HG02884 (cell line): ENCODE measurements at regions not wholly inside any gene's neighbourhood (a gene's known extent, or its start where the extent isn't known, plus 50 kb on each side); places are given as distances from the start of the nearest gene placed in this dataset.
"Not testable (repeated sequence)": the region's sequence is repeated elsewhere in the genome, so short reads cannot be mapped to it uniquely, and the experiment has no call there.

ENCODE experiments used
- ATAC-seq: cut with Tn5 transposase; IDR thresholded peaks from one replicate; pipeline ENCODE4 v1.9.1; 2021; ENCODE audit warnings: mild to moderate bottlenecking, moderate library complexity; ENCODE audit not compliant: unreplicated experiment

DNA sequence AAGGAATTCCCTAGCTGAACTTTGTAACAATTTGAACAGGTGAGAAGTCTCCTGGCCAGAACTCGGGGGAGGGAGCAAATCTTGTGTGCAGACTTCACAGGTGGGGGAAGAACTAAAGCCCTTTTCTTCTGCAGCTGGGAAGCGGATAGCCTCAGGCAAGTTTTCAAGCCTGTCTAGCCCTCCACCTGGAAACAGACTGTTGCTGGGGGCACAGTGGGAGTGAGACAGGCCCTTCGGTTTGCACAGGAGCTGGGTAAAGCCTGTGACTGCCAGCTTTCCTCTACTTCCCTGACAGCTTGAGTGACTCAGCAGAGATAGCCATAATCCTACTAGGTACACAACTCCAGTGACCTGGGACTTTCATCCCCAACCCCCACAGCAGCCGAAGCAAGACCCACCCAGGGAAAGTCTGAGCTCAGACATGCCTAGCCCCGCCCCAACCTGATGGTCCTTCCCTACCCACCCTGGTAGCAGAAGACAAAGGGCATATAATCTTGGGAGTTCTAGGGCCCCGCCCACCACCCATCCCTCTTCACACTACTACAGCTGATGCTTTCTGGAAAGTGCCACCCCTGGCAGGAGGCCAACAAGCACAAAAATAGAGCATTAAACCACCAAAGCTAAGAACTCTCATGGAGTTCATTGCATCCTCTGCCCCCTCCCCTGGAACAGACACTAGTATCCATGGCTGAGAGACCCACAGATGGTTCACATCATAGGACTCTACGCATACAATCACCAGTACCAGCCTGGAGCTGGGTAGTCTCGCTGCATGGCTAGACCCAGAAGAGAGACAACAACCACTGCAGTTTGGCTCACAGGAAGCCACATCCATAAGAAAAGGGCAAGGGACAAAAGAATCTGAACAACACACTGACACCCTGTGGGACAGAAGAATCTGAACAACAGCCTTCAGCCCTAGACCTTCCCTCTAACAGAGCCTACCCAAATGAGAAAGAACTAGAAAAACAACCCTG lies 479.0 kb downstream of the RAP2B start:
- no peak for ATAC-seq

DNA sequence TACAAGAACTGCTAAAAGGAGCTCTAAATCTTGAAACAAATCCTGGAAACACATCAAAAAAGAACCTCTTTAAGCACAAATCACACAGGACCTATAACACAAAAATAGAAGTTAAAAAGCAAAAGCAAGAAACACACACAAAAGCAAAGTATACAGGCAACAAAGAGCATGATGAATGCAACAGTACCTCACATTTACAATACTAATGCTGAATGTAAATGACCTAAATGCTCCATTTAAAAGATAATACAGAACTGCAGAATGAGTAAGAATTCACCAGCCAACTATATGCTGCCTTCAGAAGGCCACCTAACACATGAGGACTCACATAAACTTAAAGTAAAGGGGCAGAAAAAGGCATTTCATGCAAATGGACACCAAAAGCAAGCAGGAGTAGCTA lies 478.6 kb upstream of the ARHGEF26 start:
- ATAC-seq = not testable (repeated sequence)

- ATAC-seq = not testable (repeated sequence)
Observed at GRCh38 chr3:153643471-153643870, 477.7 kb upstream of the ARHGEF26 start.

DNA sequence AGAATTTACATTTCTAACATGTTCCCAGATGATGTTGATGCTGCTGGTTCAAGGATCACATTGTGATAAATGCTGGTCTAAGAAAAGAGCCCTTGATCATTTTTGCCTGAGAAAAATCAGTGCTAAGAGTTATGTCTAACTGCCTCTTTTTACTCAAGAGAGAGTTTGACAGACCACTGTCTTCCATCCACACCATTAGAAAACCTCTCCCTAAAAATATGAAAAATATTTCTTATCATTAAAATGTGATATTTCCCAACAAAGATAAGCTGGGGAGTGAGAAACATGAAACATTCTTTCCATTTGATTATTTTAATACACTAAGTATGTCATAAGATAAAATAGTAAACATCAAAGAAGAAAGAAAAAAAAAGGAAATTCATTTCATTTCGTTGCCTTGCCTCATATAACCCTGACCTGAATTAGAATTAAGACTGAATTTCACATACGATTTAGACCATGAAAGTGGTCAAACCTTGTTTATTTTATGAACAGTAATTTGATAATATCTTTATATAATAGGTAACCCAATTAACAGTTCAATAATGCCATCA lies 471.8 kb upstream of the ARHGEF26 start:
- no peak for ATAC-seq

DNA sequence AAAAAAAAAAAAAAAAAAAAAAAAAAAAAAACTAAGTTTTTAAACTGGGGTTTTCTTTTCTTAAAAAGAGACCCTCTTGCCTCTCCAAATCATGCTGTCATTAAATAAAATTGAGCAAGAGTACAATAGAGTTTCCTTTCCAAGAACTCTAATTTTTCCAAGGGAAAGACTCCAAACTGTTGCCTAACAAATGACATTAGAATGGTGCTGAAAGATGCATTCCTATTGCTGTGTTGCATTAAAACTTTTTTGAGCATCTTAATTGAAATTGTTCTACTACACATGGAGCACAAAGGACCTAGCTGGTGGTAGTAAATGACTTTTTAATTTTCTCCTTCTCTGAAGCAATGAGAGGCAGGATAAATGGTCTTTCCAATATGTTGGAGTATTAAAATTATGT lies 469.1 kb upstream of the ARHGEF26 start:
- ATAC-seq = no peak

DNA sequence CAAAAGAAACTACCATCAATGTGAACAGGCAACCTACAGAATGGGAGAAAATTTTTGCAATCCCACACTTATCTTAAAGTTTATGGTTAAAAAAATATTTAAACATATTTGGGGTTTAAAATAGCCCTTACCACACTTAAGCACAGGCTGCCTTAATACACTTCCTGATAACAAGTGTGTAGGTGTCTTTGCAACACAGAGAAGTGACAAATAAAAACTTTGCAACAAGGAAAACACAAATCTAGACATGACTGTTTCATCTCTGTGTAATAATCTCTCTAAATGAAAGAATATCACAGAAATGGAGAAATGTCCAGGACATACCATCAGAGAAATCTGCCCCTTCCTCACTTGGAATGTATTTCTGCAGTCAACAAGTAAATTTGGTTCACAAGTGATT lies 464.1 kb upstream of the ARHGEF26 start:
- no peak for ATAC-seq

DNA sequence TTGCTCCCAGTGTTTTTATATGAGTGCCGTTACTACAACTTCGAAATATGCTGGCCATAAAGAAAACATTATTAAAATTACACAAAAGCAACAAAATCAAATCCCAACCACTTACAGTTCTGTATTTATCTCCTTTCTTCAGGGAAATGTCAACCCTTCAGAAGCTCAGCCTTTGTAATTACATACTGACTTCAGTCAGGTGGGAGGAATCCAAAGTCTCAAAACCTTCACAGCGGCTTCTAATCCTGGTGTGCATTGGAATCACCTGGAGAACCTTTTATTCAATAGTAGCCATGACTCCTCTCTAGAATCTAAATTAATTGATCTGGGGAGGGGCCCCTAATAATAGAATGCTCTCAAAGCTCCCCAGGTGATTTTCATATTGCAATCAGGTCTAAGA lies 463.7 kb upstream of the ARHGEF26 start:
- ATAC-seq = no peak

- ATAC-seq = no peak
Observed at GRCh38 chr3:153658136-153658535, 463.1 kb upstream of the ARHGEF26 start.

GRCh38 chr3:153666991-153667740 lies 454.0 kb upstream of the ARHGEF26 start:
- no peak for ATAC-seq

- ATAC-seq = no peak
Observed at GRCh38 chr3:153669527-153669926, 451.7 kb upstream of the ARHGEF26 start.

GRCh38 chr3:153670577-153670976 lies 450.6 kb upstream of the ARHGEF26 start:
- no peak for ATAC-seq

- no peak for ATAC-seq
Observed at GRCh38 chr3:153673853-153674252, 447.3 kb upstream of the ARHGEF26 start.

DNA sequence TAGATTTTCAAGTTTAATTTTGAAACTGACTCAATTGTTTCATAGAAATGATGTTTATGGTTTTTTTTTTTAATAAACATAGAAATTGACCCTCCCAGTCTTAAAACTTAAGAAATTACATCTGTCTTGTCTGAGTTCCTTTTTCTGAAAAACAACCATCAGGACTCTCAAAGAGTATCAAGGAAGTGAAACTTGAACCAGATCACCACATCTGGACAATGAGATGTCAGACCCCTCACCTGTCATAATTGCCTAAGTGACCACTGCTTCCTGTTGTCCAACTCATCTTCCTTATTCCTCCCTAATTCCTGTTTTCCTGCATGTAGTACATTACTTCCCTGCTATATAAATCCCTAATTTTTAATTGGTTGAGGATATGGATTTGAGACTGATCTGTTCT lies 441.5 kb upstream of the ARHGEF26 start:
- ATAC-seq = no peak

GRCh38 chr3:153680526-153680925 lies 440.7 kb upstream of the ARHGEF26 start:
- no peak for ATAC-seq

- ATAC-seq = no peak
Observed at GRCh38 chr3:153681057-153681456, 440.1 kb upstream of the ARHGEF26 start.

DNA sequence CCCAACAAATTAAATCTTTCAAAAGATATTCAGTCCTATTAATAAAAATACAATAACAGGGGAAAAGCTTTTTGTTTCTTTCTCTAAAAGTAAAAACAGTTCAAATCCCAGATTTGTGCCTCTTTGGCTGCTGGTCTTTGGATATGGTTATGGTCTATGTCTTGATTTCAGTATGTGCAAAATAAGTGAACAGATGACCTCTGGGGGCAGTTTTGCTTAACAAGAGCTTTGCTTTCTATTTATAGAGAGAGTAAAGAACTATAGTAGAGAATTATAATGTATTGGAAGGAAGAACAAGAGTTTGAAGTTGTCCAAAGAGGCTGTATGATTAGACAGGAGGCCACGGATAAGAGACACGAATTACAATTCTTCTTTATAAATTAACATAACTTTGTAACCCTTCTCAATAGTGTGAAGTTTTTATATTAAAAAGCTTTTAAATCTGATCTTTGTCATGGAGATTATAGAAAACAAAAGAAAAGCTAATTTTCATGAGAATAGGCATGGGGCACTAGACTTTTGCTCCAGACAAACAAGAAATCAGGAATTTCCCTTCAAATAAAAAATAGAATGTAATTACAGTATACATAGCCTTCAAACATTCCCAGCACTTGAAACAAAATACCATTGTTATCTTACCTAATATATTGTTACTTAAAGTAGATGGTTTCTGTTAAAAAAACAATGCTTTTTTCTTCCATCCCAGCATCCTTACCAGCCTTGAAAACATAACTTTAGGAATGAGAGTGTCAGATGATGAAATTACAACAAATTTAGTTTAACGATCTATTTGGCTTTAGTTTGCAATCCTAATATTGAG lies 432.7 kb upstream of the ARHGEF26 start:
- no peak for ATAC-seq

DNA sequence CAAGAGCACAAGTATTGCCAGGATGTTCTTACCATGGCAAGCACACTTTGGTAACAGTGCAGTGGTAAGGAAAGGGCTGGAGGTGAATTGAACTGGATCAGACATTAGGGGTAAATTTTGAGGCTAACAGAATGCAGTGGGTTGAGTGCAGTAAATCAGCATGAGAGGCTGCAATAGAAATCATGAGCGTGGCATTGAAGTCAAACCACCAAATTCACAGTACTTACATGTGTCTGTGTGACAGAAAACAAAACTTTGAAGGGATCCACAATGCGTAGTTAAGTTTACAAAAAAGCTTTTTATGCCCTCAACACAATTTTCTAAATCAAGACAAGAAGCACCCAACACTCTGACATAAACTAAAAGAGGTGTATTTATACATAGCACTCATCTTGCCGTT lies 428.0 kb upstream of the ARHGEF26 start:
- ATAC-seq = no peak

GRCh38 chr3:153702106-153702505 lies 419.1 kb upstream of the ARHGEF26 start:
- no peak for ATAC-seq

- ATAC-seq = no peak
Observed at GRCh38 chr3:153704115-153704514, 417.1 kb upstream of the ARHGEF26 start.

DNA sequence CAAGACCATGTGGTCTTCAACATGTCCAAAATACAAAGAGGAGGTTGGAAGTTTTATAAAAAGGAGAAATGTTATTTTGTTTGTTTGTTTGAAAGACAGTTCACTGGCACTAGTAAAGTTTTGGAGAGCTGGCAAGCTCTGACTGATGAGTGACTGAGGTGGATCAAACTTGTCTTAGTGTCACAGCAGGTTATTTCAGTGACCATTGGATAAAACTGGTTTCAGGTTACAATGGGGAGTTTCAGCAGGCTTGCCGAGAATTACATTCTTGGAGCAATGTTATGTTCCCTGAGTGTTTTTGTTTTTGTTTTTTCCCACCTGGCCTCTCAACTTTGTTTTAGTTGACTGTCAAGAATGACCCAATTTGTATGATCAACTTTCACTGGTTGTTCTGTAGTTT lies 414.5 kb upstream of the ARHGEF26 start:
- no peak for ATAC-seq

- no peak for ATAC-seq
Observed at GRCh38 chr3:153714016-153714415, 407.2 kb upstream of the ARHGEF26 start.
